Fibroblast of the aortic adventitia (primary cell): ENCODE measurements at regions not wholly inside any gene's neighbourhood (a gene's known extent, or its start where the extent isn't known, plus 50 kb on each side); places are given as distances from the start of the nearest gene placed in this dataset.
"Not testable (repeated sequence)": the region's sequence is repeated elsewhere in the genome, so short reads cannot be mapped to it uniquely, and the experiment has no call there.

Experiments
- DNase-seq: peaks from one replicate; pipeline ENCODE4 v3.0.0-alpha.2; 2010; ENCODE audit warnings: low read depth
- H3K4me3 ChIP-seq: 2 replicates; pipeline ENCODE4 v1.5.1; 2011; ENCODE audit warnings: low read depth, mild to moderate bottlenecking, control low read depth, low read length, moderate library complexity
- TF ChIP-seq, protein P1 (sequence below): IDR thresholded peaks from 2 replicates; pipeline ENCODE4 v1.5.1; 2011; ENCODE audit warnings: mild to moderate bottlenecking, low read length, control low read depth, inconsistent platforms; ENCODE audit not compliant: insufficient read depth

DNA sequence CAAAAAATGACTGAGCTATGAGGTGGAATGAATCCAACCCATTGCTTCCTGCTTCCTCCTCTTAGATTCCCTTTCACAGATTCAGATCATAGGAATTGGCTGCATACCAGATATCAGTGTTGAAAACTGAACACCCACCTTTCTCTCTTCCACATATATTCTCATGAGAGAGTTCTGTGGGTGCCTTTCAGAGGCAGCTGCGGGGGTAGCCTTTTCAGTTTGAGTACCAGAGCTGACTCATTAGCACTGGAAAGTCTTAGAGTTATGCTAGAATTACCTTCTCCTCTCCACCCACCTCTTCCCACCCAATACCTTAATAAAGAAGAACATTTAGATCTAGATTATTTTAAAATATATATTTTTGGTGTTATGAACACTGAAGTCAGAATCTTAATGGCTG, 495.4 kb upstream of the SEL1L start:
- H3K4me3 ChIP-seq: no peak overlapping the region
- no peak for DNase-seq
- TF ChIP-seq, protein P1, sequence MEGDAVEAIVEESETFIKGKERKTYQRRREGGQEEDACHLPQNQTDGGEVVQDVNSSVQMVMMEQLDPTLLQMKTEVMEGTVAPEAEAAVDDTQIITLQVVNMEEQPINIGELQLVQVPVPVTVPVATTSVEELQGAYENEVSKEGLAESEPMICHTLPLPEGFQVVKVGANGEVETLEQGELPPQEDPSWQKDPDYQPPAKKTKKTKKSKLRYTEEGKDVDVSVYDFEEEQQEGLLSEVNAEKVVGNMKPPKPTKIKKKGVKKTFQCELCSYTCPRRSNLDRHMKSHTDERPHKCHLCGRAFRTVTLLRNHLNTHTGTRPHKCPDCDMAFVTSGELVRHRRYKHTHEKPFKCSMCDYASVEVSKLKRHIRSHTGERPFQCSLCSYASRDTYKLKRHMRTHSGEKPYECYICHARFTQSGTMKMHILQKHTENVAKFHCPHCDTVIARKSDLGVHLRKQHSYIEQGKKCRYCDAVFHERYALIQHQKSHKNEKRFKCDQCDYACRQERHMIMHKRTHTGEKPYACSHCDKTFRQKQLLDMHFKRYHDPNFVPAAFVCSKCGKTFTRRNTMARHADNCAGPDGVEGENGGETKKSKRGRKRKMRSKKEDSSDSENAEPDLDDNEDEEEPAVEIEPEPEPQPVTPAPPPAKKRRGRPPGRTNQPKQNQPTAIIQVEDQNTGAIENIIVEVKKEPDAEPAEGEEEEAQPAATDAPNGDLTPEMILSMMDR: no peak

DNA sequence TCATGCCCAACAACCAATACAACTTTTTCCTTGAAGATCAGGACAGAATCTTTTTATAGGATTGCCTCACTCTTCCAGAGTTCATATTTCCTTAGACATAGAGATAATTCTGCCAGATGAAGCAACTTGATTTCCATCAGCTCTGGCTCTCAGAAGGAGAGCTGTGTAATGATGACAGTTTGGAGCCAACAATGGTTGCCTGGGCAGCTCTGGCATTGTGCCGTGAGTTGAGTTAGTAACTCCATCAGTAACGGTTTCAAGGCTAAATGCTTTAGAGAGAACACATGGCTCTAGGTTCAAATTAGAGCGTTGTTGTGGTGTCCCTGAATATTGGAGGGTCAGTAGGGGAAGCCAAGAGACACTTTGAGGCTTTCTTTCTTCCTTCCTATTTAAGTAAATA, 501.7 kb upstream of the SEL1L start:
- H3K4me3 ChIP-seq: no peak overlapping the region
- no peak for DNase-seq
- TF ChIP-seq, protein P1: no peak

DNA sequence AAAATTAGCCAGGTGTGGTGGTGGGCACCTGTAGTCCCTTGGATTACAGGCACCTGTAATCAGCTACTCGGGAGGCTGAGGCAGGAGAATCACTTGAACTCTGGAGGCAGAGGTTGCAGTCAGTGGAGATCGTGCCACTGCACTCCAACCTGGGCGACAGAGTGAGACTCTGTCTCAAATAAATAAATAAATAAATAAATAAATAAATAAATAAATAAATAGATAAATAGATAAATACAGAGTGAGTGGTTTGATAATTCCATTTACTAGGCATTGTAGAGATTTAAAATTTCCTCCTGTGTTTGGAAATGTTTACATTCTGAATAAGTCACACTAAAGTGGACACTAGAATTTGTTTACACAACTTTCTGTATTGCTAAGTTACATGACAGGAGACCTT, 504.4 kb upstream of the SEL1L start:
- H3K4me3 ChIP-seq, DNase-seq: not testable (repeated sequence)

DNA sequence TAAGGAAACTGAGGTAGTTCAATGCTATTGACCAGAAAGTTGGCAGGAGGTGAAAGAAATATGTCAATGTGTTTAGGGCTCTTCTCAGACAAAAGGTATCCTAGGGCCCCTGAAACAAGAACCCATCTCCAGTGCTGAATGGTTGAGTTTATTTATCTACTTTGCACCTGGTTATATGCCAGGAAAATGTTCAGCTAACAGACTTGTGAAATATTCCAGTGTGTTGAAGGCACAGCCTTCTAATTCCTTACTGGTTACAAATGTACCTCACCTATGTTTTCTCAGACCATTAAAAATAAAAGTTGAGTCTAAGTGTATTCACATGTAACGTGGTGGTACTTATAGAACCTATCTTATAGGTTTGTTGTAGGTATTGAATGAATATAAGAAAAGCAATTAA, 511.7 kb upstream of the SEL1L start:
- no peak overlapping the region for H3K4me3 ChIP-seq
- TF ChIP-seq, protein P1: no peak
- no peak for DNase-seq

DNA sequence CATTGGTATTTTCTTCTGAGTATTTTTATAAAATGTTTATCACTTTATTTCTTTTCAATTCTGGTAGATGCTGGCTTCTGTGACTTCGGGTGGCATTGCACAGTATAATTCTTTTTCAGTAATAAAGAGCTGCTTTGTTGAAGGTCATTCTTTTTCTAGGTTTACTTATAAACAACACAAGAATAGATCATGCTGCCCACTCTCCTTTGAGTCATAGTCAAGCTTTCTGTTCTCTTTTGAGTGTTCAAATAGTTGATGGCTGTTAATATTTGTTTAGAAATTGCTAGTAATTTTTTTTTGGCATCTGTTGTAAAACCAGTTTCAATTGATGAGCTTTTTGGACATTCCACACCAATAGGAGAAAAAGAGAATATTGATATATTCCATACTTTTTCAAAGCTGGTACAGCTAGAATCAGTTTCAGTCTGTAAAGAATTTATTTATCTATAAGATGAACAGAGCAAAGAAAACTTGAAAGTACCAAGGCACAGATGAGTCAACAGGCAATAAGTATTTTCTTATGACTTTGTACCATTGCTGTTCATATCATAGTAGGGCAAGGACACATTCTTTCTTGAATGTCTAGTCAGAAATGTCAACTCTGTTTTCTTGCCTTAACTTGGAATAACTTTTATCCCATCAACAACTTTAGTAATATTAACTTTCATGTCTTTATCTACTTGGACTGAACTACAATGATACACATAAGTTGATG, 513.0 kb upstream of the SEL1L start:
- no peak for DNase-seq
- H3K4me3 ChIP-seq: no peak overlapping the region
- TF ChIP-seq, protein P1: no peak

DNA sequence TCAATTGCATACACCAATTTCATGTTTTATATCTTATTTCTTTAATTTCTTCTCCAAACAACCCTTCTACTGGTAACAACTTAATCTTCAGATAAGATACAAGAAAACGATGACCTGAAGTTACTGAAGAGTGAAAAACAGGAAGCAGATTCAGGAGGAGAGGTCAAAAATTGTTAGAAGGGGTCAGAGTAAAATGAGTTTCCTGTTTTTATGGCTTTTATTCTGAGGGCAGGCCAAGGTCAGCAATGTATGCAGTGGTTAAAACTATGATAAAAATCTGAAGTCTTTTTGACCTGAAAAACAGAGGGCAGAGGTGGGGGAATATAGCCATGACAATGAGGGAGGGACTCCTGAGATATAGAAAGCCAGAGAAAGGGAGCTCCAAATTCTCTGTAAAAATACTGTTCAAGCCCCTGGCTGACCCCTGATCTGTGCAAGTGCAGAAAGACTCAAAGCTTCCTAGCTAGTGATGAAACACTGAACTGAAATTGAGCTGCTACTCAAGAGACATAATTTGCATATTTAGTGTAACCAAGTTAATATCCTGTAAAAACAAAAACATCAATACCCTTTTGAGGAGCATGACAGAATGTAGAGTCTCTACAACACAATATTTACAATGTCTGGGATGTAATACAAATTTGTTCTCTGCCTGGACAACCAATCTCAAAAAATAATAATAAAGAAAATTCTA, 514.3 kb upstream of the SEL1L start:
- TF ChIP-seq, protein P1: no peak
- no peak for DNase-seq
- H3K4me3 ChIP-seq: no peak overlapping the region

DNA sequence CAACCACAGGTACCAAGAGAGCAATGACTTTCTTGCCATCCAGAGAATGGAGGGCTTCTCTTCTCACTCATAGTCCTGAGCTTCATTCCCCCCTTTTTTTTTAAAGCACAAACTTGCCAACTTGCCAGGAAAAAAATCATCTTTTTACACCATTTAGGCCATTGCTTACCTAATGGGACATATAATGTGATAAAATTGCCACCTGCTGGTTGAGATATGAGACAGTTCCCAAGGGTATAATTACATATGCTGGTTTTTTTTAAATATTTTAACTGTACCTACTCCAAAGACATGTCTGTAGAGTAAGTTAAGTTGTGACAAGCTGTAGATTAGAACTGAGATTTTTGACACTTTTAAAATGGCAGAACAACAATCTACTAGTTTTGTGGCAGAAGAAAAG, 519.1 kb upstream of the SEL1L start:
- H3K4me3 ChIP-seq: no peak overlapping the region
- no peak for DNase-seq
- TF ChIP-seq, protein P1: no peak
